T-helper 9 cell (primary cell): ENCODE measurements at regions not wholly inside any gene's neighbourhood (a gene's known extent, or its start where the extent isn't known, plus 50 kb on each side); places are given as distances from the start of the nearest gene placed in this dataset.
"Not testable (repeated sequence)": the region's sequence is repeated elsewhere in the genome, so short reads cannot be mapped to it uniquely, and the experiment has no call there.

ENCODE experiments used
- DNase-seq: peaks from one replicate; pipeline ENCODE4 v3.0.0-alpha.2; 2020

DNA sequence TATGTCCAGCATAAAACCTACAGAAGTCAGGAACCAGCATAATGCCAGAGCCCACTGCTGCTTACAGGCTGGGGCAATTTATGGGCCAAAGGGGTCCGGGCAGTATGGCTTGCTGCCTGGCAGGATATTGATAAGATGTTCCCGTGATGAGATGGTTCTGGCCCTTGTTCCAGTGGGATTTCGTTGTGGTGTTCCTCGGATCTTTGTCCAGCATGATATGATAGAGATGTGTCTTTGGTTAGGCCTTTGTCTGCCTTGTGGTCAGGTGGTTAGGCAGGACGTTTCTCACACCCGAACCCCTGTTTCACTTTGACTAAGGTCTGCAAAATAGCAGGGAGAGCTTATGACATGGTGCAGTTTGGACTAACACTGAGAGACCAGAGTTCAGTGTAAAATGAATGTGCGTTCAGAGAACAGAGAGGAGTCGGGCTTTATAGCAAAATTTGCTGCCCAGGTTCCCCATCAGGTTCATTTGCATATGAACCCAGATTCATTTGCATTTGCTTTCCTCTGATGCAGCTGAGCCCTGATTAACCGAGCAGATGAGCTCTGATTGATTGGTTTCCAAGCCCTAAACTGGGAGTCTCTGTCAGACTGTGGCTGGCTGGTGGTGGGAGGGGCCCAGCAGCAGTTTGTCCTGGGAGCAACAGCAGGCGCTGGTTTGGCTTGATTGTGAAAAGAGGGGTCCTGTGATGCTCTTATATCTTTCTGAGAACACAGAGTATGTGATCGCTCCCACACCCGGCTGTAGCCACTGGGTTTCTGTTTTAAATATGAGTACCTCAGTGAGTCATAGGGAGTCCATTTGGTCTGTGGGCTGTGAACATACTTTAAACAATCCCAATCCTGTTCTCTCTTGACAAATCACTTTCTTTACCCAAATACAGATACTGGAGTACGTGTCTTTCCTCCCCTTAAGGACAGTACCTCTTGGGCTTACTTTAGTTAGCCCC lies 156.3 kb upstream of the PZP start:
- no peak for DNase-seq

DNA sequence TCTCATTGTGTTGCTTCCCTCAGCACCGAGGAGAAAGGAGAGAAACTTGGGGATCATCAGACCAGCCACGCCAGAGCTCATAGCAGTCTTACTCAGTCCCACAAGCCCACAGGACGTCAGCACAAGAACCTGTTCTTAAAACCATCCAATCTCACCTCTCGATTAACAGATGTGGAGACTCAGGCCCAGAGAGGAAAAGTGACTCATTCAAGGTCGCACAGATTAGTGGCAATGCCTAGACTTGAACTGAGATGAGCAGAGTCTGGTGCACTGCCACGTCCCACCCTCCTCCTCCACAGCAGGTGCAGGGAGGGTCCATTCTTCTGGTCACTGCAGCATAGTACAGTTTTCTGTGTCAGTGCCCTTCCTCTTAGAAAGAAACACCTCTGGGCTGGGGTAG lies 154.9 kb upstream of the PZP start:
- no peak for DNase-seq

DNA sequence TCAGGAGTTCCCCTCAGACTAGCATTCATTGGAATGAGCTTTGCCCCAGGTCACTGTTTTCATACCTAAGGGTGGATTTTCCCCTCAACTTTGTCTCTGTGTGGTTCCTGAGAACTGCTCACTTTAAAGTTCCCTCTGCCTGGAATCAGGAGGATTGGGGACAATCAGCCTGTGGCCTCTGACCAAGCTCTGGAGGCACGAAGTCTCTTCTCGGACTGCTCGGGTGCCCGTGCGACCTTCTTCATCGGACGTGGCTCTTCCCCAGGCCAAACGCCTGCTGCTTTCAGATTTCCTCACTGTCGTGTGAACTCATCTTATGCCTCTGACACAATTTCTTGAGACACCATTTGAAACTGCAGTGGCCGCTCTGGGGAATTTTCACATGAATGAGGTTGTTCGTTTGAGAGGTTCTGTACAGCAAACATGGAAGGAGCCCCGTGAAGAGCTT lies 153.7 kb upstream of the PZP start:
- no peak for DNase-seq

DNA sequence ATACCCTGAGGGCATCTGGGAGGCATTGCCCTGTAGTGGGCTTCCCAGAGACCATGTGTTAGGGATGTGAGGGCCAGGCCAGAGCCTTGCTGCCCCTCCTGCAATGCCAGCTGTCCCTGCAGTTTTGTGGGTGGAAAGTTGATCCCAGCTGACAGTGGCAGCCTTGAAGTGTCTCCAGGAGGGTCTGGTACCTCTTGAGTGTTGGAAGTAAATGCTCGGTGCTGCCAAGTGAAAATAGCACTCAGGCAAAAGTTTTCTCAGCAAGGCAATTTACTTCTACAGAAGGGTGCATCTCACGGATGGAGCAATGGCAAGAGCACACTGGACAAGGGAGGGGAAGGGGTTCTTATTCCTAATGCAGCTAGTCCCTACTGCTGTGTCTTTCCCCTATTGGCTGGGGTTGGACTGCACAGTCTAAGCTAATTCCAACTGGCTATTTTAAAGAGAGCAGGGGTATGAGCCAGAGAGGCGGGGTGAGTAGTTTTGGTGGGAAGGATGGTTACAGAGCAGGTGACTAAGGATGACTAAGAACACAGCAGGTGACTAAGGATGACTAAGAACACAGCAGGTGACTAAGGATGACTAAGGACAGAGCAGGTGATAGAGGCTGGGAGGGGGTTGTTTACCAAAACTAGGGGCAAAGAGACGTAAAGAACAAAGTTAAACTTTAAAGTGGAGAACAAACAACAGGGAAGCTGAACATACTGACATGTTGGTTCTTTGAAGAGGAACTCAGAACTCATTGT lies 146.0 kb upstream of the PZP start:
- DNase-seq: not testable (repeated sequence)

DNA sequence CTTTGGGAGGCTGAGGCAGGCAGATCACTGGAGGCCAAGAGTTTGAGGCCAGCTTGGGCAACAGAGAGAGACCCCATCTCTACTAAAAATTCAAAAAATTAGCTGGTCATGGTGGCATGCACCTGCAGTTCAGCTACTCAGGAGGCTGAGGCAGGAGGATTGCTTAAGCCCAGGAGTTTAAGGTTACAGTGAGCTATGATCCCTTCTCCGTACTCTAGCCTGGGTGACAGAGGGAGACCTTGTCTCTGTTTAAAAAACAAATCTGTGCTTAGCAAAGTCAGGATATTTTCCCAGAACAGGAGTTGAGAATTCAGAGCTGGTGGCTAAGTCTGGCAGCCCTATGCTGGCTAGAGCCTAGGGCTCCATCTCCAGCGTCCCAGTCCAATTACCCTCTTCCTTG lies 142.9 kb upstream of the PZP start:
- DNase-seq: no peak

DNA sequence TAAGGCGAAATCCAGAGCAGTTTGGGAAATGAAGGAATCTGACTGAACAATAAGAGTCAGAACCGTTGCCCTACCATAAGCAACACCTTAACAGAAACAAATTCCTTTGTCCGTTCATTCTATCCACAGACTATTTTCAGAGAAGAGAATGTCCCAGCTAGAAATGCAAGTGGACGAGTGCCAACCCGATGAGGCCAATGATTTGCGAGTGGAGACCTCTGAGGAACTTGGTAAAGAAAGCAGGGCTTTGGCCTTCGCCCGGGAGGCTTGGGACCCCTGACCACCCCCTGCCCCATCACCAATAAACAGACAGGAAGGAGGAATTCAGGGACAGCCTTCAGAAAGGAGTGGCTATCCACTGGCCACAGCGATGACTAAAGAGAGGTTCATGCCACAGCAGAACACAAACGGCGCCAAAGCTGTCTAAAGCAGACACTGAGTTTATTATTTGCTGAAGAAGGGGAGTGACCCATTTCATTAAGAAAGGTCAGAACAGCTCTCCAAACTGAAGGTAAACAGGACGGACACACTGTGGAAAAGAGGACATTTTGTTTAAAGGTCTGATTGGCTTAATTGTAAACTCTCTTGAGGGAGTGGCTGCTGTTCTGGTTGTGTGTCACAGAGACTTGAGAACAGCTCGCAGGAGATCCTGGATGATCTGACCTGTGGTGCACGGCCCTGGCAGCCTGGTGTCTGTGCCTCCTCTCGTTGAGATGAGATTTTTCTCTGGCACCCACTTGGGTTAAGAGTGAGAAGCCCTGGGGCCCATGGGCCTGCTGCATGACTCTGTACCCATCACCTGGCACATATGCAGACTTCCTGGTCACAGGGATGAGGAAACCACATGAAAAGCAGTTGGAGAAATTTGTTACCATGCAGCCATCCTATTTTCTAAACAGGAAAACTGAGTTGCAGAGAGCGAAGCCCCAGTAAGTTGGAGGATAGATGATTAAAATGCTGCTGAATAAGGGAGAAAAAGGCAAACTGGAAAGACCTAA lies 142.0 kb upstream of the PZP start:
- no peak for DNase-seq

DNA sequence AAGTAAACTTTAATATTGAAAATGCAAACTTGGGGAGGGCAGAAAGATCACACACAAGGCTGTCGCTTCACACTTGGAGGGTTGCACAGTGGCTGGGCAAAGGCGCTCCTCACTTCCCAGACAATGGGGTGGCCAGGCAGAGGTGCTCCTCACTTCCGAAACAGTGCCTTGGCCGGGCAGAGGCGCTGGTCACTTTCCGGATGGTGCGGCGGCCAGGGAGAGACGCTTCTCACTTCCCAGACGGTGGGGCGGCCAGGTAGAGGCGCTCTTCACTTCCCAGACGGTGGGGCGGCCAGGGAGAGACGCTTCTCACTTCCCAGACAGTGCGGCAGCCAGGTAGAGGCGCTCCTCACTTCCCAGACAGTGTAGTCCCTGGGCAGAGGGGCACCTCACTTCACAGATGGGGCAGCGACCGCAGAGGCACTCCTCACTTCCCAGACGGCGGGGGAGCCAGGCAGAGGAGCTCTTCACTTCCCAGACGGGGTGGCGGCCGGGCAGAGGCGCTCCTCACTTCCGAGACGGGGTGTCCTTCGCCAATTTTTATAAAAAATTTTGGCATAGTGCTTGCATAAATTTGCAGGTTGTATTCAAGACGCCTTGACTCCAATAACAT lies 140.8 kb upstream of the PZP start:
- DNase-seq: no peak

DNA sequence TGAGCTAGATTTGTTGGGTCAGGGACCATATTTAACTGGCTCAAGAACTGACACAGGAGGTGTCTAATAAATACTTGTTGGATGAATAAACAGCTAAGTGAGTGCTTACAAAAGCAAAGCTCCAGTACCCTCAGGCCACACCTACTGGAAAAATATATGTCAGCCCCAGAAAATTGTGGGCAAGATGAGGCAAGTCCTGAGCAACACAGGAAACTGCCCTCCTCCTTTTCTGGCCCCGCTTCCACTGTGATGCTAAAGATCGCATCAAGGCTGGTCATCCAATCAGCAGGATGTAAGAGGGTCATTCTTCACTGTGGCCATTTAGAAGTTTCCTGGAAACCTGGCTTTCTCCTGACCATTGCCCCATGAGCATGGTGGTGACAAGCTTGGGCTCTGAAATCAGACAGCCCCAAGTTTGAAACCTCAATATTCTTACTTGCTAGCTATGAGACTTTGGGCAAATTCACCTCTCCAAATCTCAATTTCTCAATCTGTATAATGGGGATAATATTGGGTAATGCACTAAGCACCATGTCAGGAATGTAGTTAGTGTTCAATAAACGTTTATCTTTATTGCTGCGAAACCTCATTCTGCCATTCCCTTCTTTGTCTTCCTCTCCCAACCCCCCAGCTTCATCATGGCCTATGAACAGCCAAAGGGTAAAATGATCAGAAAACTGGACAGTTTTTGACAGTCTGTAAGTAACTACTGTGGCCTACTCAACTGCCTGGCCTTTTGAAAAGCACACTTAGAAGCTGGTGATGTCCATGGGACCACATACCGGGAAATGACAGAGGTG lies 139.3 kb upstream of the PZP start:
- DNase-seq: no peak

DNA sequence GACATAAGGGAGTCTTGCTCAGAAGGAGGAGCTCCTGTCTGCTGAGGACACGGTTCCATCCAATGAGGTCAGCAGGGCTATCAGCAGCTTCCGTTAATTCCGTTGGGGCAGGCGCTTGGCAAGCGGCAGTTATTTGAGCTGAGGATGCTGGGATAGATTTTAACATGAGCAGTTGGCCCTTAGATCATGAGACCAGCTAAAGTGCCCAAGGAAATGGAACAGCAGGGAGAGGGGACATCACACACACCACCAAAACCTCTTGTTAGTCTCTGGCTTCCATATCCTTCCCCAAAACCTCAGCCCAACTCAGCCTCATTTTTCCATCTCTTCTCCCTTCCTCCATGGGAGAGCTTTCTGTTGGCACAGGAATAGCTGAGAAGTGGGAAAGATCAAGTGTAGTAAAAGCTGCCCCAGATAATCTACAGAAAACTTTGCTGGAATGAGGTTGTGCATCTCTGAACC lies 138.7 kb upstream of the PZP start:
- no peak for DNase-seq

DNA sequence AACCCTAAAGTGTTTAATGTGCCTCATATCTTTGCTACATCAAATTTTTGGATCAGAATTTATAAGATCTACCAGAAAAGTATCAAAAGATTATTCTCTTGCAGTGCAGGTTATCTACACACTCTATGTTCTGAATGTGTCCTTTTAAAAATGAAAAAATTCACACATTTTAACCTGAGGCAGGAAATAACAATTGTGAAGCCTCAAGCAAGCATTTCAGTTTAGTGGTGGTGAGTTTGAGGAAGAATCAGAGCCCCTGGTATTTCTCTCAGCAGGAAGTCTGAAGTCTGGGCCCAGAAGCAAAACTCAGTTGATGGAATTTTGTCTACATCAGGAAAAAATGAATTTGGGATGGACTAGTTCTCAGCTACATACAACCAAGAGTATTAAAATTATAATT lies 137.0 kb upstream of the PZP start:
- no peak for DNase-seq

DNA sequence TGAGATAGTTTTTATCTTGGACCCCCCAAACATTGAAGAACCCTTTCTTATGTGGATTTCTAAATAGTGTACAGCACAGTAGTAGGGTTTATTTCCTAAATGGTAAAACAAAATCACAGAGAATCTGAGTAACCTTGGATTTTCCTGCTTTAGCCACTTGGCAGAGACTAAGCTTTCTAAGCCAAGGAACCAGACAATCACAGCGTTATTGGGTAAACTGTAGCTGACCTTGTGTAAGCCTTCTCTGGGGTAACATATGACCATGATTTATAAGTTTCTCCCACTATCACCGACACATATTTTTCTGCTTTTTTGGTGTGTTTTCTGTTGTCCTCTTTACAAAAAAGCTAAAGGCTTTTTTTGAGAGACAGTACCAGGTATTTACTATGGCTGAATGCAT lies 136.3 kb upstream of the PZP start:
- no peak for DNase-seq

DNA sequence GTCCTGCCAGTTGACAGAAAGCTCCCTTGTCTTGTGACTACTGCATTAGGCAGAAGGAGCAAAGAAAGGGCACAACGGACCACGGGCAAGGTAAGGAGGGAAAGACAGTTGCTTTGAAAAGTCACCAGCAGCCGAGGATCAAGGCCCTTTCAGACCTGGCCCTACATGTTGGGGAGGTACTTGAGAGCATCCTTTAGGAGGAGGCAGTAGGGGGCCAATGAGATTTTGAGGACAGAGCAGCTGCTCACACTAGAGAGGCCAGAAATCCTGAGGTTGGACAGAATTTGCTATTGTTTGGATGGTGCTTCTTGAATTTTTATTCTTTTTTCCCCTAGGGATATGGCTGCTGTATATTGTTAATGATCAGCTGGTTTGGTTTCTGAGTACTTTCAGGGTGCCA lies 135.5 kb upstream of the PZP start:
- DNase-seq: no peak

DNA sequence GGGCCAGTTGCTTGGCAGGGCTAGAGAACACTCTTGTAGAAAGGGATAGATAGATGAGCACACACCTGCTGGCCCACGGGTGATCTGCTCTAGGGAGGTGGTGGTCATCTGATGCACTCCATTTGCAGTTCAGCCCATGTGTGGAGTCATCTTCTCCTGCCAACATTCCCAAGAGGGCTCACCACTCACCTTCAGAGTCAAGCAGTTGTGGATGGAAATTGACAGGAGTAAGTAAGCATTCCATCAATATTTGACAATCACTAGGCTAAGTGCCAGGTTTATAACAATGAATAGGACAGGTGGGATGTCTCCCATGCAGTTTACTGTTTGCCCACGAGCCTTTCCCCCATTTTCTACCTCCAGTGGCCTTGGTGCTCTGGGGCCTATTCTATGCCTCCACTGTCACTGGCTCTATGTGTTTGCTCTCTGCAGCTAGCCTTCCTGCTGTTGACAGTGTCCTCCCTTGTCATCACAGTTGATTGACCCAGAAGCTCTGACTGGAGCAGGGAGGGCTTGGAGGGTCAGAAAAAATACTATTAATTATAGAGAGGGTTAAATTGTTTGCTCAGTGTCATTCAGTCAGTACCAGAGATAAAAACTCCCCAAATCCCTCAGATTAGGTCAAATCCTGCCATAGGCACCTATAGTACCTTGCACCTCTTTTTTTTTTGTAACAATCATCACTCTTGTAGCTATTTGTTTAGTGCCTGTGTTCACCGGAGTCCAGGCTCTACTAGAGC lies 134.6 kb upstream of the PZP start:
- DNase-seq: no peak

DNA sequence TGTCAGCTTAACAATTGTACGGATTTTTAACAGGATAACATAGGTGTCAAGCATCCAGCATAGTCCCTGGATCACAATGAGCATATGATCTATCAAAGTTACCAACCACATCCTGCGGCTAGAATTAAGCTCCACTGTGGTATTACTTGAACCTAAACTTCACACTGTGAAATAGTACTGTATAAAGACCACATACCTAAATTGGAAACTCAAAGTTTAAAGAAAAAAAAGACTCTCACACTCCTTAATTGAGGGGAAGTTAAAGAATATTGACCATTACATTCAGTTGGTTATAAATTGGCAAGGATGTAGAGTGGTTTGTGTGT lies 133.0 kb upstream of the PZP start:
- no peak for DNase-seq

DNA sequence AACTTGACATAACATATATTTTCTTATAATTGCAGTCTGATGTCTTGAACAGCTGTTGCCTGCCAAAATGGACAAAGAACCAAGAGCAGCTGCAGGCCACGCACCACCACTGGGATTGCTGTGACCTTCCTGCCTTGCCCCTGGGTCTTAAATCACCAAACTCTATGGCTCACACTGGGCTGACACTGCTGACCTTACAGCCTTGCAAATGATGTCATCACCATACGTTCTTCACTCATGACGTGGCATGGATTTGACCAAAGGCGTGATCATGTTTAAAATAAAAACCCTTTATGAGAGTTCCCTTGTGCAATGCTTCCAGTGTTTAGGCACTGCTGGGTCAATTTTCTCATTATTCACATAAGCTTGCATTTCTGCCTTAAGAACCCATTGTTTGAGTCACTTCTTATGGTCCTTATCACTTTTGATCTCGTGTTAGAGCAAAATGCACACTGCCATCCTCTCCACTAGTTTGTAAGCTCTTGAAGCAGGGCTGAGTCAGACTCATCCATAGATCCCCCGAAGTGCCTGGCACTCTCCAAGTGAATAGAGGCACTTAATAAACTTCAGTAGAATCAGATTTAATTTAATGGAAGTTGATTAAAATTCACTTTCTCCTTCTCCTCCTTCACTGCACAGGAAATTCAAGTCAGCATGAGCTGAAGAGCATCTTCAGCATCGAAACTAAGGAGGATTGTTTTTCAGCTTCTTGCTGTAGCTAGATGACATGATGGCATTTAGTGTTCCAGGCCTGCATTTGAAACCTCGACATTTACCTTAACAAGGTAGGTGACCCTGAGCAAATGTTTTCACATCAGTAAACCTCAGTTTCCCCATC lies 132.4 kb upstream of the PZP start:
- no peak for DNase-seq

DNA sequence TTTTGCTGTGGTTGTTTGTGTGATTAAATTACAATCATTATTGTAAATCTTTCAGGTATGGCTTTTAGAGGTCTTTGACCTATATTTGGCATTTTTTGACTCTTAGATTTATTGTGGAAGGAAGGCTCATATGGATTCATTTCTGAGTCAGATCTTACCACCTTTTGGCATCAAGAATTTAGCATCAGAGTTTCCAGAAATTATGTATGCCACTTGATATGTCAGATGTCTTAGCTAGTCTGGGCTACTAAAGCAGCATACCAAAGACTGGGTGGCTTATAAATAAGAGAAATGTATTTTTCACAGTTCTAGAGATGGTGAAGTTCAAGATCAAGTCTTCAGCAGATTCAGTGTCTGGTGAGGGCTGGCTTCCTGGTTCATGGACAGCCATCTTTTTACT lies 129.5 kb upstream of the PZP start:
- no peak for DNase-seq

DNA sequence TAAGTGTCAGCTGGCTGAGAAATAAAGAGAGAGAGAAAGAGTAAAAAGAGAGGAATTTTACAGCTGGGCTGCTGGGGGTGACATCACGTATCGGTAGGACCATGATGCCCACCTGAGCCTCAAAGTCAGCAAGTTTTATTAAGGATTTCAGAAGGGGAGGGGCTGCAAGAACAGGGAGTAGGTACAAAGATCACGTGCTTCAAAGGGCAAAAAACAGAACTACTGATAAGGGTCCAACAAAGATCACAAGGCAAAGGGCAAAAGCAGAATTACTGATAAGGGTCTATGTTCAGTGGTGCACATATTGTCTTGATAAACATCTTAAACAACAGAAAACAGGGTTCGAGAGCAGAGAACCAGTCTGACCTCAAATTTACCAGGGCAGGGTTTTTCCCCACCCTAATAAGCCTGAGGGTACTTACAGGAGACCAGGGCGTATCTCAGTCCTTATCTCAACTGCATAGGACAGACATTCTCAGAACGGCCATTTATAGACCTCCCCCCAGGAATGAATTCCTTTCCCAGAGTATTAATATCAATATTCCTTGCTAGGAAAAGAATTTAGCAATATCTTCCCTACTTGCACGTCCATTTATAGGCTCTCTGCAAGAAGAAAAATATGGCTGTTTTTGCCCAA lies 128.3 kb upstream of the PZP start:
- not testable (repeated sequence) for DNase-seq

DNA sequence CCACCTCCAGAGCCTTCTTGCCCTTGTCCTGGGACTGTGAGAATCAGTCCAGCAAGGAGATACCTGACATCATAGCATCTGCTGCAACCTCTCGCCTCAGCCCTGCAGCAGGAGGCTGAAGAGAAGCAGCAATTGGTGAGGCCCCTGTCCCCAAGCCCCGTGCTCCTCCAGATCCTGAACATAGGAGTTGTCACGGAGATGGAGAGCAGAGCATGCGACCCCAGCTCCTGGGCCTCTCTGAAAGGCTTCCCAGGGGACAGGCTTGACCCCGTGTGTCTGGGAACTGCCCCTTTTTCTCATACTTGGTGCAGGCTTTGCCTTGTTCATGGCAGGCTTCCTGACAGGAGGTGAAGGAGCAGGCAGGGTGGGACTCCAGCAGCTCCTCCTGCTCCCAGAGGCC lies 127.7 kb upstream of the PZP start:
- DNase-seq: no peak

DNA sequence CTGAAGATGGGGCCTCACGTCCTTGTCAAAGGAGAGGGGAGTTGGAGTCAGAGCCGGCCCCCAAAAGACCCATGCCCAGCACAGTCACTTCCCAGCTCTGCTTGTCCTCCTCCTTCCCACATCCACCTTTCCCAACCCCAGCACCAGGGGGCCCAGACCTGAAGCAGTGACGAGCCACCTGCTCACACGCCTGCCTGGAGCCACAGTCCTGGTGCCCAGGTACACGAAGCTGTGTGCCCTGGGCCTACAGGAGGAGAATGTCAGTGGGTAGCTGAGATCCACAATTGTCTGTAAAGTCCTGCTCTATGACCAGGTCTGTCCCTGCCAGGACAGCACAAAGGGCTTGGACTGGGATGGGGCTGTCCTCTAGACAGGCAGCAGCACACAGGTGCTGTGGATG lies 126.8 kb upstream of the PZP start:
- DNase-seq: no peak
